ENCODE measurements at regions not wholly inside any gene's neighbourhood (a gene's known extent, or its start where the extent isn't known, plus 50 kb on each side); places are given as distances from the start of the nearest gene placed in this dataset.

DNA sequence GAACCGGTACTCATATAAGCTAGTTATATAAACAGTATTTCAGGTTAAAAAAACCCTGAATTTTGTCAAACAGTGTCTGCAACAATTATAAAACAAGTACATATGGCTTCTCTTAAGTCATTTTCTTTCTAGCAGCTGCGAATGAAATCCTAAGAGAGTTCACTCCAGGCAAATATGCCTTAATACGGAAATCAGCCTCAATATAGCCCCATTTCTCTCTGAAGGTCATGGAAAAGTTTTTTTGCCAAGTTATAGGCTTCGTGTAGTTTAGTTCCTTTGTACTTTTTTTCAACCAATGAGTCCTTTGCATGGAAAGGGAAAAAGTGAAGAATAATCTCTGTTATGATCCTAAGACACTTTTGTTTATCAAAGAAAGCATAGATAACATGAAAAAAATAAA lies 848.0 kb upstream of the ACO1 start:
- no peaks in the 10 kb centered on the region for H3K4me1 ChIP-seq (ENCODE audit: control insufficient read depth, insufficient read depth, low read length)
- CTCF ChIA-PET = no interaction called here
- H3K4me3 ChIP-seq (ENCODE audit: low read depth, low read length) = no peak overlapping the region
- POLR2A ChIA-PET = no interaction called here
- TF ChIP-seq ZNF174 (tag by site-specific recombination; IDR thresholded peaks at IDR 0.05) = no peak
- no peak for TF ChIP-seq IKZF3 (tag by site-specific recombination; IDR thresholded peaks at IDR 0.05)
- TF ChIP-seq, protein P1, sequence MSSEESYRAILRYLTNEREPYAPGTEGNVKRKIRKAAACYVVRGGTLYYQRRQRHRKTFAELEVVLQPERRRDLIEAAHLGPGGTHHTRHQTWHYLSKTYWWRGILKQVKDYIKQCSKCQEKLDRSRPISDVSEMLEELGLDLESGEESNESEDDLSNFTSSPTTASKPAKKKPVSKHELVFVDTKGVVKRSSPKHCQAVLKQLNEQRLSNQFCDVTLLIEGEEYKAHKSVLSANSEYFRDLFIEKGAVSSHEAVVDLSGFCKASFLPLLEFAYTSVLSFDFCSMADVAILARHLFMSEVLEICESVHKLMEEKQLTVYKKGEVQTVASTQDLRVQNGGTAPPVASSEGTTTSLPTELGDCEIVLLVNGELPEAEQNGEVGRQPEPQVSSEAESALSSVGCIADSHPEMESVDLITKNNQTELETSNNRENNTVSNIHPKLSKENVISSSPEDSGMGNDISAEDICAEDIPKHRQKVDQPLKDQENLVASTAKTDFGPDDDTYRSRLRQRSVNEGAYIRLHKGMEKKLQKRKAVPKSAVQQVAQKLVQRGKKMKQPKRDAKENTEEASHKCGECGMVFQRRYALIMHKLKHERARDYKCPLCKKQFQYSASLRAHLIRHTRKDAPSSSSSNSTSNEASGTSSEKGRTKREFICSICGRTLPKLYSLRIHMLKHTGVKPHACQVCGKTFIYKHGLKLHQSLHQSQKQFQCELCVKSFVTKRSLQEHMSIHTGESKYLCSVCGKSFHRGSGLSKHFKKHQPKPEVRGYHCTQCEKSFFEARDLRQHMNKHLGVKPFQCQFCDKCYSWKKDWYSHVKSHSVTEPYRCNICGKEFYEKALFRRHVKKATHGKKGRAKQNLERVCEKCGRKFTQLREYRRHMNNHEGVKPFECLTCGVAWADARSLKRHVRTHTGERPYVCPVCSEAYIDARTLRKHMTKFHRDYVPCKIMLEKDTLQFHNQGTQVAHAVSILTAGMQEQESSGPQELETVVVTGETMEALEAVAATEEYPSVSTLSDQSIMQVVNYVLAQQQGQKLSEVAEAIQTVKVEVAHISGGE (tag by site-specific recombination; conservative IDR thresholded peaks at IDR 0.05; ENCODE audit: low read depth) = no peak
- TF ChIP-seq, protein P2, sequence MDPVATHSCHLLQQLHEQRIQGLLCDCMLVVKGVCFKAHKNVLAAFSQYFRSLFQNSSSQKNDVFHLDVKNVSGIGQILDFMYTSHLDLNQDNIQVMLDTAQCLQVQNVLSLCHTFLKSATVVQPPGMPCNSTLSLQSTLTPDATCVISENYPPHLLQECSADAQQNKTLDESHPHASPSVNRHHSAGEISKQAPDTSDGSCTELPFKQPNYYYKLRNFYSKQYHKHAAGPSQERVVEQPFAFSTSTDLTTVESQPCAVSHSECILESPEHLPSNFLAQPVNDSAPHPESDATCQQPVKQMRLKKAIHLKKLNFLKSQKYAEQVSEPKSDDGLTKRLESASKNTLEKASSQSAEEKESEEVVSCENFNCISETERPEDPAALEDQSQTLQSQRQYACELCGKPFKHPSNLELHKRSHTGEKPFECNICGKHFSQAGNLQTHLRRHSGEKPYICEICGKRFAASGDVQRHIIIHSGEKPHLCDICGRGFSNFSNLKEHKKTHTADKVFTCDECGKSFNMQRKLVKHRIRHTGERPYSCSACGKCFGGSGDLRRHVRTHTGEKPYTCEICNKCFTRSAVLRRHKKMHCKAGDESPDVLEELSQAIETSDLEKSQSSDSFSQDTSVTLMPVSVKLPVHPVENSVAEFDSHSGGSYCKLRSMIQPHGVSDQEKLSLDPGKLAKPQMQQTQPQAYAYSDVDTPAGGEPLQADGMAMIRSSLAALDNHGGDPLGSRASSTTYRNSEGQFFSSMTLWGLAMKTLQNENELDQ (tag by site-specific recombination; IDR thresholded peaks at IDR 0.05; ENCODE audit: low read depth) = no peak
- no peak for TF ChIP-seq ZNF157 (tag by site-specific recombination; IDR thresholded peaks at IDR 0.05)
- no peak for TF ChIP-seq ZNF121 (tag by site-specific recombination; IDR thresholded peaks at IDR 0.05)
- no peak for TF ChIP-seq ZNF19 (tag by site-specific recombination; IDR thresholded peaks at IDR 0.05; ENCODE audit: low read depth)
- no peak for TF ChIP-seq HOXC10 (CRISPR knock-in tag; IDR thresholded peaks at IDR 0.05)
- TF ChIP-seq, protein P3, sequence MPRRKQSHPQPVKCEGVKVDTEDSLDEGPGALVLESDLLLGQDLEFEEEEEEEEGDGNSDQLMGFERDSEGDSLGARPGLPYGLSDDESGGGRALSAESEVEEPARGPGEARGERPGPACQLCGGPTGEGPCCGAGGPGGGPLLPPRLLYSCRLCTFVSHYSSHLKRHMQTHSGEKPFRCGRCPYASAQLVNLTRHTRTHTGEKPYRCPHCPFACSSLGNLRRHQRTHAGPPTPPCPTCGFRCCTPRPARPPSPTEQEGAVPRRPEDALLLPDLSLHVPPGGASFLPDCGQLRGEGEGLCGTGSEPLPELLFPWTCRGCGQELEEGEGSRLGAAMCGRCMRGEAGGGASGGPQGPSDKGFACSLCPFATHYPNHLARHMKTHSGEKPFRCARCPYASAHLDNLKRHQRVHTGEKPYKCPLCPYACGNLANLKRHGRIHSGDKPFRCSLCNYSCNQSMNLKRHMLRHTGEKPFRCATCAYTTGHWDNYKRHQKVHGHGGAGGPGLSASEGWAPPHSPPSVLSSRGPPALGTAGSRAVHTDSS (tag by site-specific recombination; IDR thresholded peaks at IDR 0.05) = no peak
- TF ChIP-seq ZNF2 (tag by site-specific recombination; IDR thresholded peaks at IDR 0.05) = no peak
- no peak for TF ChIP-seq ZFHX2 (tag by site-specific recombination; conservative IDR thresholded peaks at IDR 0.05)
- H3K27ac ChIP-seq (ENCODE audit: extremely low read depth, low read depth, low read length) = no peak overlapping the region
- H3K36me3 ChIP-seq (ENCODE audit: control insufficient read depth in 2 of 2, insufficient read depth in 1 of 2, low read length in 2 of 2) = no peaks in the 10 kb centered on the region
- no peaks in the 10 kb centered on the region for H3K9me3 ChIP-seq (ENCODE audit: control insufficient read depth, insufficient read depth, low read depth, low read length)

DNA sequence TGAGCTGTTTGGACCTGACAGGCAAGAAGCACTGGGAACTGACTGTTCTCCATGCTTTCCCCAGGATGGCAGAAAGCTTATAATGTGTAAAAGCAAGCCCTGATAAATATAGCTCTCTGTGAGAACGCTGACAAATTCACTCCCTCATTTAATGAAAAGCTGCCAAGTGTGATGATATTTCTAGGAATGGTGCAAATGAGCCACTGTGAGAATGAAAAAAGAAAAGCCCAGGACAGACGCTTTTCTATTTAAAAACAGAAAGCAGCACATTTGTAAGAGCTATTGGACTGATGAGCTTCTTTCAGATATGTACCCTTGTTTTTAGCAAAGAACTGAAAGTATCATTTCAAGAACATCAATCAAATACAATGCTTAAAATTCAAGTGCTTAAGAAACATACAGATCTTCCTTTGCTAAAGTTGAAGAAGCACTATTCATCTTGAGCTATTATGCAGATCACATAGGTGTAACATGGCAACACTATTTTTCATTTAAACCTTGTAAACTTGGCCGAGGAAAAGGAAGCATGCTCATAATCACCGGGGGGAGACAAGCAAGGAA lies 842.6 kb upstream of the ACO1 start:
- Histone ChIP-seq H3K9me3 (ENCODE audit: control insufficient read depth, insufficient read depth, low read depth, low read length) (no peaks in the 10 kb centered on the region), H3K36me3 (ENCODE audit: control insufficient read depth in 2 of 2, insufficient read depth in 1 of 2, low read length in 2 of 2) (no peaks in the 10 kb centered on the region), H3K4me3 (ENCODE audit: low read depth, low read length) (no peak overlapping the region), H3K4me1 (ENCODE audit: control insufficient read depth, insufficient read depth, low read length) (no peaks in the 10 kb centered on the region), H3K27ac (ENCODE audit: extremely low read depth, low read depth, low read length) (no peak overlapping the region)
- ChIA-PET CTCF (interaction anchor here (1.3 kb wide), 1 partner anchor 8 kb away, joined by 3 read pairs; no protein-coding TSS in a partner anchor), POLR2A (no interaction called here)
- TF ChIP-seq ZFHX2 (tag by site-specific recombination; conservative IDR thresholded peaks at IDR 0.05) (no peak), MEIS1 (CRISPR knock-in tag; IDR thresholded peaks at IDR 0.05; ENCODE audit: borderline replicate concordance) (no peak), BCL11A (tag by site-specific recombination; IDR thresholded peaks at IDR 0.05; ENCODE audit: low read depth) (no peak), ZBTB17 (tag by site-specific recombination; IDR thresholded peaks at IDR 0.05) (no peak), ZNF133 (tag by site-specific recombination; IDR thresholded peaks at IDR 0.05) (no peak), ZFP3 (tag by site-specific recombination; IDR thresholded peaks at IDR 0.05; ENCODE audit: low read depth) (no peak)

Data from HEK293 (cell line).